ENCODE measurements at regions not wholly inside any gene's neighbourhood (a gene's known extent, or its start where the extent isn't known, plus 50 kb on each side); places are given as distances from the start of the nearest gene placed in this dataset.

DNA sequence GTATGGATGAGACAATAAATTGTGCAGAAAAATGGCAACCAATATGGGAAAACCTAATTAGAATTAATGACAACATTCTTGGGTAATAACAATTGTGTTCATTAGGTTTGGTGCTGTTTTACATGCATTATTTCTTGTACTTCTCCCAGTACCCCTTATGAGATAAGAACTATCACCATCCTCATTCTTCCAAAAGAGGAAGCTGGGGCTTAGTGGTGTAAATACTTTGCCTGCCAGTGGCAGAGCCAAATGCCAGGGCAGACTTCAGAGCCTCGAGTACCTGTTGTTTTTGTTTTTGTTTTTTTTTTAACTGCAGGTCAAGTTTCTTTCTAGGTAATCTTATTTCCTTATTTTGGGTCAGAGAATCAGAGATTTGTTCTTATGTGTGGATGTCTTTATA, 206.4 kb downstream of the RHOU start (continued):
- TF ChIP-seq, protein P1, sequence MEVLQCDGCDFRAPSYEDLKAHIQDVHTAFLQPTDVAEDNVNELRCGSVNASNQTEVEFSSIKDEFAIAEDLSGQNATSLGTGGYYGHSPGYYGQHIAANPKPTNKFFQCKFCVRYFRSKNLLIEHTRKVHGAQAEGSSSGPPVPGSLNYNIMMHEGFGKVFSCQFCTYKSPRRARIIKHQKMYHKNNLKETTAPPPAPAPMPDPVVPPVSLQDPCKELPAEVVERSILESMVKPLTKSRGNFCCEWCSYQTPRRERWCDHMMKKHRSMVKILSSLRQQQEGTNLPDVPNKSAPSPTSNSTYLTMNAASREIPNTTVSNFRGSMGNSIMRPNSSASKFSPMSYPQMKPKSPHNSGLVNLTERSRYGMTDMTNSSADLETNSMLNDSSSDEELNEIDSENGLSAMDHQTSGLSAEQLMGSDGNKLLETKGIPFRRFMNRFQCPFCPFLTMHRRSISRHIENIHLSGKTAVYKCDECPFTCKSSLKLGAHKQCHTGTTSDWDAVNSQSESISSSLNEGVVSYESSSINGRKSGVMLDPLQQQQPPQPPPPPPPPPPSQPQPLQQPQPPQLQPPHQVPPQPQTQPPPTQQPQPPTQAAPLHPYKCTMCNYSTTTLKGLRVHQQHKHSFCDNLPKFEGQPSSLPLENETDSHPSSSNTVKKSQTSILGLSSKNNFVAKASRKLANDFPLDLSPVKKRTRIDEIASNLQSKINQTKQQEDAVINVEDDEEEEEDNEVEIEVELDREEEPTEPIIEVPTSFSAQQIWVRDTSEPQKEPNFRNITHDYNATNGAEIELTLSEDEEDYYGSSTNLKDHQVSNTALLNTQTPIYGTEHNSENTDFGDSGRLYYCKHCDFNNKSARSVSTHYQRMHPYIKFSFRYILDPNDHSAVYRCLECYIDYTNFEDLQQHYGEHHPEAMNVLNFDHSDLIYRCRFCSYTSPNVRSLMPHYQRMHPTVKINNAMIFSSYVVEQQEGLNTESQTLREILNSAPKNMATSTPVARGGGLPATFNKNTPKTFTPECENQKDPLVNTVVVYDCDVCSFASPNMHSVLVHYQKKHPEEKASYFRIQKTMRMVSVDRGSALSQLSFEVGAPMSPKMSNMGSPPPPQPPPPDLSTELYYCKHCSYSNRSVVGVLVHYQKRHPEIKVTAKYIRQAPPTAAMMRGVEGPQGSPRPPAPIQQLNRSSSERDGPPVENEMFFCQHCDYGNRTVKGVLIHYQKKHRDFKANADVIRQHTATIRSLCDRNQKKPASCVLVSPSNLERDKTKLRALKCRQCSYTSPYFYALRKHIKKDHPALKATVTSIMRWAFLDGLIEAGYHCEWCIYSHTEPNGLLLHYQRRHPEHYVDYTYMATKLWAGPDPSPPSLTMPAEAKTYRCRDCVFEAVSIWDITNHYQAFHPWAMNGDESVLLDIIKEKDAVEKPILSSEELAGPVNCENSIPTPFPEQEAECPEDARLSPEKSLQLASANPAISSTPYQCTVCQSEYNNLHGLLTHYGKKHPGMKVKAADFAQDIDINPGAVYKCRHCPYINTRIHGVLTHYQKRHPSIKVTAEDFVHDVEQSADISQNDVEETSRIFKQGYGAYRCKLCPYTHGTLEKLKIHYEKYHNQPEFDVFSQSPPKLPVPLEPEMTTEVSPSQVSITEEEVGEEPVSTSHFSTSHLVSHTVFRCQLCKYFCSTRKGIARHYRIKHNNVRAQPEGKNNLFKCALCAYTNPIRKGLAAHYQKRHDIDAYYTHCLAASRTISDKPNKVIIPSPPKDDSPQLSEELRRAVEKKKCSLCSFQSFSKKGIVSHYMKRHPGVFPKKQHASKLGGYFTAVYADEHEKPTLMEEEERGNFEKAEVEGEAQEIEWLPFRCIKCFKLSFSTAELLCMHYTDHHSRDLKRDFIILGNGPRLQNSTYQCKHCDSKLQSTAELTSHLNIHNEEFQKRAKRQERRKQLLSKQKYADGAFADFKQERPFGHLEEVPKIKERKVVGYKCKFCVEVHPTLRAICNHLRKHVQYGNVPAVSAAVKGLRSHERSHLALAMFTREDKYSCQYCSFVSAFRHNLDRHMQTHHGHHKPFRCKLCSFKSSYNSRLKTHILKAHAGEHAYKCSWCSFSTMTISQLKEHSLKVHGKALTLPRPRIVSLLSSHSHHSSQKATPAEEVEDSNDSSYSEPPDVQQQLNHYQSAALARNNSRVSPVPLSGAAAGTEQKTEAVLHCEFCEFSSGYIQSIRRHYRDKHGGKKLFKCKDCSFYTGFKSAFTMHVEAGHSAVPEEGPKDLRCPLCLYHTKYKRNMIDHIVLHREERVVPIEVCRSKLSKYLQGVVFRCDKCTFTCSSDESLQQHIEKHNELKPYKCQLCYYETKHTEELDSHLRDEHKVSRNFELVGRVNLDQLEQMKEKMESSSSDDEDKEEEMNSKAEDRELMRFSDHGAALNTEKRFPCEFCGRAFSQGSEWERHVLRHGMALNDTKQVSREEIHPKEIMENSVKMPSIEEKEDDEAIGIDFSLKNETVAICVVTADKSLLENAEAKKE (CRISPR knock-in tag; IDR thresholded peaks at IDR 0.05) = no peak
- no peak for TF ChIP-seq ZNF331 (CRISPR knock-in tag; IDR thresholded peaks at IDR 0.05; ENCODE audit: low read depth)
- no peak for TF ChIP-seq POLR2AphosphoS5 (IDR thresholded peaks at IDR 0.05; ENCODE audit: low read depth)
- no peak for TF ChIP-seq NANOG (IDR thresholded peaks at IDR 0.05; ENCODE audit: borderline replicate concordance)
- TF ChIP-seq, protein P2, sequence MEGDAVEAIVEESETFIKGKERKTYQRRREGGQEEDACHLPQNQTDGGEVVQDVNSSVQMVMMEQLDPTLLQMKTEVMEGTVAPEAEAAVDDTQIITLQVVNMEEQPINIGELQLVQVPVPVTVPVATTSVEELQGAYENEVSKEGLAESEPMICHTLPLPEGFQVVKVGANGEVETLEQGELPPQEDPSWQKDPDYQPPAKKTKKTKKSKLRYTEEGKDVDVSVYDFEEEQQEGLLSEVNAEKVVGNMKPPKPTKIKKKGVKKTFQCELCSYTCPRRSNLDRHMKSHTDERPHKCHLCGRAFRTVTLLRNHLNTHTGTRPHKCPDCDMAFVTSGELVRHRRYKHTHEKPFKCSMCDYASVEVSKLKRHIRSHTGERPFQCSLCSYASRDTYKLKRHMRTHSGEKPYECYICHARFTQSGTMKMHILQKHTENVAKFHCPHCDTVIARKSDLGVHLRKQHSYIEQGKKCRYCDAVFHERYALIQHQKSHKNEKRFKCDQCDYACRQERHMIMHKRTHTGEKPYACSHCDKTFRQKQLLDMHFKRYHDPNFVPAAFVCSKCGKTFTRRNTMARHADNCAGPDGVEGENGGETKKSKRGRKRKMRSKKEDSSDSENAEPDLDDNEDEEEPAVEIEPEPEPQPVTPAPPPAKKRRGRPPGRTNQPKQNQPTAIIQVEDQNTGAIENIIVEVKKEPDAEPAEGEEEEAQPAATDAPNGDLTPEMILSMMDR (conservative IDR thresholded peaks at IDR 0.05; ENCODE audit: low read depth in 2 of 2) = no peak
- TF ChIP-seq, protein P3, sequence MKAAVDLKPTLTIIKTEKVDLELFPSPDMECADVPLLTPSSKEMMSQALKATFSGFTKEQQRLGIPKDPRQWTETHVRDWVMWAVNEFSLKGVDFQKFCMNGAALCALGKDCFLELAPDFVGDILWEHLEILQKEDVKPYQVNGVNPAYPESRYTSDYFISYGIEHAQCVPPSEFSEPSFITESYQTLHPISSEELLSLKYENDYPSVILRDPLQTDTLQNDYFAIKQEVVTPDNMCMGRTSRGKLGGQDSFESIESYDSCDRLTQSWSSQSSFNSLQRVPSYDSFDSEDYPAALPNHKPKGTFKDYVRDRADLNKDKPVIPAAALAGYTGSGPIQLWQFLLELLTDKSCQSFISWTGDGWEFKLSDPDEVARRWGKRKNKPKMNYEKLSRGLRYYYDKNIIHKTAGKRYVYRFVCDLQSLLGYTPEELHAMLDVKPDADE (IDR thresholded peaks at IDR 0.05) = no peak
- TF ChIP-seq JUNB (IDR thresholded peaks at IDR 0.05; ENCODE audit: unreplicated experiment) = no peak
- no peak for TF ChIP-seq STAT1 (IDR thresholded peaks at IDR 0.05; ENCODE audit: unreplicated experiment)

All from GM23338 (cell line).